ENCODE measurements at regions not wholly inside any gene's neighbourhood (a gene's known extent, or its start where the extent isn't known, plus 50 kb on each side); places are given as distances from the start of the nearest gene placed in this dataset.

DNA sequence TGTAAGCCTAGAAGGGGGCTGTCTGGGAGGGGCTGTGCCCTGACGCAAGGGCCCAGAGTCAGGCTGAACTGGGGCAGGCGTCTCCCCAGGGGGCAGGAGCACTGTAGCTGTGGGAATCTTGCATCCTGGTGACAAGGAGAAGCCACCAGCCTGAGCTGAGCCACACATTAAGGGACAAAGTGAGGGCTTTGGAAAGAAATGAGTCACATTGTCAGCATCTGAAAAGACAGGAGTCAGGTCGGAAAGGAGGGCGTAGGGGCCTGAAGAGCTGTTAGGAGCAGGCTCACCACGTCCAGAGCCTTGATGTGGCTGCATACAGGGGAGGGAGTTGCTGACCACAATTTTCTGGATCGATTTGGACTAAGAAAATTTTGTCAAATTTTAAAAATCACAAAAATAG is 298.6 kb downstream of the CYP26B1 start:
- TF ChIP-seq, protein P1, sequence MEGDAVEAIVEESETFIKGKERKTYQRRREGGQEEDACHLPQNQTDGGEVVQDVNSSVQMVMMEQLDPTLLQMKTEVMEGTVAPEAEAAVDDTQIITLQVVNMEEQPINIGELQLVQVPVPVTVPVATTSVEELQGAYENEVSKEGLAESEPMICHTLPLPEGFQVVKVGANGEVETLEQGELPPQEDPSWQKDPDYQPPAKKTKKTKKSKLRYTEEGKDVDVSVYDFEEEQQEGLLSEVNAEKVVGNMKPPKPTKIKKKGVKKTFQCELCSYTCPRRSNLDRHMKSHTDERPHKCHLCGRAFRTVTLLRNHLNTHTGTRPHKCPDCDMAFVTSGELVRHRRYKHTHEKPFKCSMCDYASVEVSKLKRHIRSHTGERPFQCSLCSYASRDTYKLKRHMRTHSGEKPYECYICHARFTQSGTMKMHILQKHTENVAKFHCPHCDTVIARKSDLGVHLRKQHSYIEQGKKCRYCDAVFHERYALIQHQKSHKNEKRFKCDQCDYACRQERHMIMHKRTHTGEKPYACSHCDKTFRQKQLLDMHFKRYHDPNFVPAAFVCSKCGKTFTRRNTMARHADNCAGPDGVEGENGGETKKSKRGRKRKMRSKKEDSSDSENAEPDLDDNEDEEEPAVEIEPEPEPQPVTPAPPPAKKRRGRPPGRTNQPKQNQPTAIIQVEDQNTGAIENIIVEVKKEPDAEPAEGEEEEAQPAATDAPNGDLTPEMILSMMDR (IDR thresholded peaks at IDR 0.05), result no peak
- no peak for TF ChIP-seq POLR2A (IDR thresholded peaks at IDR 0.05)
